GM18517 (cell line): ENCODE measurements at regions not wholly inside any gene's neighbourhood (a gene's known extent, or its start where the extent isn't known, plus 50 kb on each side); places are given as distances from the start of the nearest gene placed in this dataset.

Experiments
- ATAC-seq: cut with Tn5 transposase; IDR thresholded peaks from one replicate; pipeline ENCODE4 v1.9.1; 2021; ENCODE audit warnings: mild to moderate bottlenecking, moderate library complexity; ENCODE audit not compliant: unreplicated experiment

- no peak for ATAC-seq
Measured at GRCh38 chr4:59973492-59973891, 1226.6 kb upstream of the ADGRL3 start.

- ATAC-seq: no peak
Measured at GRCh38 chr4:59979061-59979460, 1221.1 kb upstream of the ADGRL3 start.

GRCh38 chr4:59983852-59984251 is 1216.3 kb upstream of the ADGRL3 start:
- no peak for ATAC-seq

GRCh38 chr4:59987289-59987688 is 1212.8 kb upstream of the ADGRL3 start:
- ATAC-seq: no peak

GRCh38 chr4:59994118-59994517 is 1206.0 kb upstream of the ADGRL3 start:
- no peak for ATAC-seq

- no peak for ATAC-seq
Measured at GRCh38 chr4:60002603-60003337, 1197.4 kb upstream of the ADGRL3 start.

GRCh38 chr4:60013464-60014184 is 1186.5 kb upstream of the ADGRL3 start:
- ATAC-seq: no peak

- ATAC-seq: no peak
Measured at GRCh38 chr4:60016971-60017370, 1183.2 kb upstream of the ADGRL3 start.

GRCh38 chr4:60019180-60019579 is 1180.9 kb upstream of the ADGRL3 start:
- ATAC-seq: no peak

GRCh38 chr4:60019946-60020345 is 1180.2 kb upstream of the ADGRL3 start:
- no peak for ATAC-seq

GRCh38 chr4:60020389-60020788 is 1179.7 kb upstream of the ADGRL3 start:
- no peak for ATAC-seq

GRCh38 chr4:60033826-60034225 is 1166.3 kb upstream of the ADGRL3 start:
- no peak for ATAC-seq

GRCh38 chr4:60034361-60034760 is 1165.8 kb upstream of the ADGRL3 start:
- no peak for ATAC-seq

GRCh38 chr4:60039908-60040307 is 1160.2 kb upstream of the ADGRL3 start:
- no peak for ATAC-seq

GRCh38 chr4:60042231-60042652 is 1157.9 kb upstream of the ADGRL3 start:
- ATAC-seq: no peak

- no peak for ATAC-seq
Measured at GRCh38 chr4:60042941-60043340, 1157.2 kb upstream of the ADGRL3 start.

GRCh38 chr4:60078984-60079383 is 1121.1 kb upstream of the ADGRL3 start:
- ATAC-seq: no peak

GRCh38 chr4:60081839-60082238 is 1118.3 kb upstream of the ADGRL3 start:
- no peak for ATAC-seq

GRCh38 chr4:60088807-60089486 is 1111.2 kb upstream of the ADGRL3 start:
- ATAC-seq: no peak

- no peak for ATAC-seq
Measured at GRCh38 chr4:60089546-60090273, 1110.4 kb upstream of the ADGRL3 start.

- no peak for ATAC-seq
Measured at GRCh38 chr4:60096676-60097075, 1103.5 kb upstream of the ADGRL3 start.
